NB4 (cell line): ENCODE measurements at regions not wholly inside any gene's neighbourhood (a gene's known extent, or its start where the extent isn't known, plus 50 kb on each side); places are given as distances from the start of the nearest gene placed in this dataset.

Source experiments
- MYC ChIP-seq: IDR thresholded peaks from 2 replicates; pipeline ENCODE4 v1.6.1; 2011; ENCODE audit warnings: low read depth, low read length
- POLR2A ChIP-seq: IDR thresholded peaks from 2 replicates; pipeline ENCODE4 v1.6.1; 2011; ENCODE audit warnings: mild to moderate bottlenecking; ENCODE audit not compliant: insufficient read length; ENCODE audit errors: extremely low read depth
- TF ChIP-seq, protein P1 (sequence below): IDR thresholded peaks from one replicate; pipeline ENCODE4 v1.5.1; 2012; ENCODE audit warnings: low read depth, low read length
- TF ChIP-seq, protein P2 (sequence below): IDR thresholded peaks from 2 replicates; pipeline ENCODE4 v1.6.1; 2011; ENCODE audit warnings: low read depth, low read length

GRCh38 chr5:74433255-74433895 is 207.2 kb downstream of the ENC1 start:
- TF ChIP-seq, protein P1, sequence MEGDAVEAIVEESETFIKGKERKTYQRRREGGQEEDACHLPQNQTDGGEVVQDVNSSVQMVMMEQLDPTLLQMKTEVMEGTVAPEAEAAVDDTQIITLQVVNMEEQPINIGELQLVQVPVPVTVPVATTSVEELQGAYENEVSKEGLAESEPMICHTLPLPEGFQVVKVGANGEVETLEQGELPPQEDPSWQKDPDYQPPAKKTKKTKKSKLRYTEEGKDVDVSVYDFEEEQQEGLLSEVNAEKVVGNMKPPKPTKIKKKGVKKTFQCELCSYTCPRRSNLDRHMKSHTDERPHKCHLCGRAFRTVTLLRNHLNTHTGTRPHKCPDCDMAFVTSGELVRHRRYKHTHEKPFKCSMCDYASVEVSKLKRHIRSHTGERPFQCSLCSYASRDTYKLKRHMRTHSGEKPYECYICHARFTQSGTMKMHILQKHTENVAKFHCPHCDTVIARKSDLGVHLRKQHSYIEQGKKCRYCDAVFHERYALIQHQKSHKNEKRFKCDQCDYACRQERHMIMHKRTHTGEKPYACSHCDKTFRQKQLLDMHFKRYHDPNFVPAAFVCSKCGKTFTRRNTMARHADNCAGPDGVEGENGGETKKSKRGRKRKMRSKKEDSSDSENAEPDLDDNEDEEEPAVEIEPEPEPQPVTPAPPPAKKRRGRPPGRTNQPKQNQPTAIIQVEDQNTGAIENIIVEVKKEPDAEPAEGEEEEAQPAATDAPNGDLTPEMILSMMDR: no peak
- TF ChIP-seq, protein P2, sequence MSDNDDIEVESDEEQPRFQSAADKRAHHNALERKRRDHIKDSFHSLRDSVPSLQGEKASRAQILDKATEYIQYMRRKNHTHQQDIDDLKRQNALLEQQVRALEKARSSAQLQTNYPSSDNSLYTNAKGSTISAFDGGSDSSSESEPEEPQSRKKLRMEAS: no peak
- TF ChIP-seq POLR2A (no peak), MYC (no peak)
